ENCODE measurements at regions not wholly inside any gene's neighbourhood (a gene's known extent, or its start where the extent isn't known, plus 50 kb on each side); places are given as distances from the start of the nearest gene placed in this dataset.

DNA sequence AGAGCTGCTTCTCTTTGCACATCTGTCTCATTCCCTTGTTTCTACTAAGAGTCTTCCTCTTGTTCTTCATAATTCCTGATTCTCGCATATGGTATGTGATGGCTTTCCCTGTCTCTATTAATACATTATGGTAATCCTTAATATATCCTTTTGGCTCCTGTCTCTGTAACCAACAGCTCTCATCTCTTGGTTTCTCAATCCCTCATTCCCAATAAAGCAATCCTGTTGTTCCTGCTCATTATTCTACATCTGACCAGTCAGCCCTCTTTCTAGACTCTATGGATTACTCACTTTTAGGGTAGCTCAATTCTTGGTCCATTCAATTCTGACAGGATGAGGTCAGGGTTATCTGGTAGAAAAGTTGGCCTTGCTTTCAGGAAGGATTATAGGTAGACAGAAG lies 349.9 kb downstream of the LRIG3 start:
- H3K9ac ChIP-seq (ENCODE audit: low read depth in 1 of 2, low read length in 2 of 2) = no peak overlapping the region
- H3K36me3 ChIP-seq (ENCODE audit: control insufficient read depth in 4 of 4, insufficient read depth in 3 of 4, low read depth in 1 of 4, low read length in 3 of 4) = no peaks in the 10 kb centered on the region
- TF ChIP-seq HNF4G (IDR thresholded peaks at IDR 0.05) (no peak), GABPA (IDR thresholded peaks at IDR 0.05 in 1 of 2, conservative IDR thresholded peaks at IDR 0.05 in 1 of 2) (no peak), RXRA (IDR thresholded peaks at IDR 0.05) (no peak), TAF1 (conservative IDR thresholded peaks at IDR 0.05) (no peak), JUND (IDR thresholded peaks at IDR 0.05) (no peak), NR2F2 (IDR thresholded peaks at IDR 0.05) (no peak), FOXA2 (IDR thresholded peaks at IDR 0.05) (no peak), SP1 (IDR thresholded peaks at IDR 0.05) (no peak), FOXA1 (IDR thresholded peaks at IDR 0.05) (no peak), EGR1 (IDR thresholded peaks at IDR 0.05; ENCODE audit: low read depth in 2 of 2) (no peak), HNF4A (conservative IDR thresholded peaks at IDR 0.05) (no peak), YY1 (IDR thresholded peaks at IDR 0.05) (no peak), RAD21 (IDR thresholded peaks at IDR 0.05) (no peak)
- TF ChIP-seq, protein P1, sequence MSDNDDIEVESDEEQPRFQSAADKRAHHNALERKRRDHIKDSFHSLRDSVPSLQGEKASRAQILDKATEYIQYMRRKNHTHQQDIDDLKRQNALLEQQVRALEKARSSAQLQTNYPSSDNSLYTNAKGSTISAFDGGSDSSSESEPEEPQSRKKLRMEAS (IDR thresholded peaks at IDR 0.05) = no peak
- TF ChIP-seq, protein P2, sequence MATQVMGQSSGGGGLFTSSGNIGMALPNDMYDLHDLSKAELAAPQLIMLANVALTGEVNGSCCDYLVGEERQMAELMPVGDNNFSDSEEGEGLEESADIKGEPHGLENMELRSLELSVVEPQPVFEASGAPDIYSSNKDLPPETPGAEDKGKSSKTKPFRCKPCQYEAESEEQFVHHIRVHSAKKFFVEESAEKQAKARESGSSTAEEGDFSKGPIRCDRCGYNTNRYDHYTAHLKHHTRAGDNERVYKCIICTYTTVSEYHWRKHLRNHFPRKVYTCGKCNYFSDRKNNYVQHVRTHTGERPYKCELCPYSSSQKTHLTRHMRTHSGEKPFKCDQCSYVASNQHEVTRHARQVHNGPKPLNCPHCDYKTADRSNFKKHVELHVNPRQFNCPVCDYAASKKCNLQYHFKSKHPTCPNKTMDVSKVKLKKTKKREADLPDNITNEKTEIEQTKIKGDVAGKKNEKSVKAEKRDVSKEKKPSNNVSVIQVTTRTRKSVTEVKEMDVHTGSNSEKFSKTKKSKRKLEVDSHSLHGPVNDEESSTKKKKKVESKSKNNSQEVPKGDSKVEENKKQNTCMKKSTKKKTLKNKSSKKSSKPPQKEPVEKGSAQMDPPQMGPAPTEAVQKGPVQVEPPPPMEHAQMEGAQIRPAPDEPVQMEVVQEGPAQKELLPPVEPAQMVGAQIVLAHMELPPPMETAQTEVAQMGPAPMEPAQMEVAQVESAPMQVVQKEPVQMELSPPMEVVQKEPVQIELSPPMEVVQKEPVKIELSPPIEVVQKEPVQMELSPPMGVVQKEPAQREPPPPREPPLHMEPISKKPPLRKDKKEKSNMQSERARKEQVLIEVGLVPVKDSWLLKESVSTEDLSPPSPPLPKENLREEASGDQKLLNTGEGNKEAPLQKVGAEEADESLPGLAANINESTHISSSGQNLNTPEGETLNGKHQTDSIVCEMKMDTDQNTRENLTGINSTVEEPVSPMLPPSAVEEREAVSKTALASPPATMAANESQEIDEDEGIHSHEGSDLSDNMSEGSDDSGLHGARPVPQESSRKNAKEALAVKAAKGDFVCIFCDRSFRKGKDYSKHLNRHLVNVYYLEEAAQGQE (IDR thresholded peaks at IDR 0.05) = no peak
- TF ChIP-seq, protein P3, sequence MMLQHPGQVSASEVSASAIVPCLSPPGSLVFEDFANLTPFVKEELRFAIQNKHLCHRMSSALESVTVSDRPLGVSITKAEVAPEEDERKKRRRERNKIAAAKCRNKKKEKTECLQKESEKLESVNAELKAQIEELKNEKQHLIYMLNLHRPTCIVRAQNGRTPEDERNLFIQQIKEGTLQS (IDR thresholded peaks at IDR 0.05) = no peak
- TF ChIP-seq, protein P4, sequence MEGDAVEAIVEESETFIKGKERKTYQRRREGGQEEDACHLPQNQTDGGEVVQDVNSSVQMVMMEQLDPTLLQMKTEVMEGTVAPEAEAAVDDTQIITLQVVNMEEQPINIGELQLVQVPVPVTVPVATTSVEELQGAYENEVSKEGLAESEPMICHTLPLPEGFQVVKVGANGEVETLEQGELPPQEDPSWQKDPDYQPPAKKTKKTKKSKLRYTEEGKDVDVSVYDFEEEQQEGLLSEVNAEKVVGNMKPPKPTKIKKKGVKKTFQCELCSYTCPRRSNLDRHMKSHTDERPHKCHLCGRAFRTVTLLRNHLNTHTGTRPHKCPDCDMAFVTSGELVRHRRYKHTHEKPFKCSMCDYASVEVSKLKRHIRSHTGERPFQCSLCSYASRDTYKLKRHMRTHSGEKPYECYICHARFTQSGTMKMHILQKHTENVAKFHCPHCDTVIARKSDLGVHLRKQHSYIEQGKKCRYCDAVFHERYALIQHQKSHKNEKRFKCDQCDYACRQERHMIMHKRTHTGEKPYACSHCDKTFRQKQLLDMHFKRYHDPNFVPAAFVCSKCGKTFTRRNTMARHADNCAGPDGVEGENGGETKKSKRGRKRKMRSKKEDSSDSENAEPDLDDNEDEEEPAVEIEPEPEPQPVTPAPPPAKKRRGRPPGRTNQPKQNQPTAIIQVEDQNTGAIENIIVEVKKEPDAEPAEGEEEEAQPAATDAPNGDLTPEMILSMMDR (IDR thresholded peaks at IDR 0.05; ENCODE audit: low read depth, low read length, missing input control) = no peak
- TF ChIP-seq, protein P5, sequence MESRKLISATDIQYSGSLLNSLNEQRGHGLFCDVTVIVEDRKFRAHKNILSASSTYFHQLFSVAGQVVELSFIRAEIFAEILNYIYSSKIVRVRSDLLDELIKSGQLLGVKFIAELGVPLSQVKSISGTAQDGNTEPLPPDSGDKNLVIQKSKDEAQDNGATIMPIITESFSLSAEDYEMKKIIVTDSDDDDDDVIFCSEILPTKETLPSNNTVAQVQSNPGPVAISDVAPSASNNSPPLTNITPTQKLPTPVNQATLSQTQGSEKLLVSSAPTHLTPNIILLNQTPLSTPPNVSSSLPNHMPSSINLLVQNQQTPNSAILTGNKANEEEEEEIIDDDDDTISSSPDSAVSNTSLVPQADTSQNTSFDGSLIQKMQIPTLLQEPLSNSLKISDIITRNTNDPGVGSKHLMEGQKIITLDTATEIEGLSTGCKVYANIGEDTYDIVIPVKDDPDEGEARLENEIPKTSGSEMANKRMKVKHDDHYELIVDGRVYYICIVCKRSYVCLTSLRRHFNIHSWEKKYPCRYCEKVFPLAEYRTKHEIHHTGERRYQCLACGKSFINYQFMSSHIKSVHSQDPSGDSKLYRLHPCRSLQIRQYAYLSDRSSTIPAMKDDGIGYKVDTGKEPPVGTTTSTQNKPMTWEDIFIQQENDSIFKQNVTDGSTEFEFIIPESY (IDR thresholded peaks at IDR 0.05) = no peak
- WGBS = 96% methylated on average over 1 of the region's 1 CpG
- no peak overlapping the region for H3K4me3 ChIP-seq (ENCODE audit: low read depth in 1 of 3, low read length in 3 of 3)
- no peak overlapping the region for H3K27ac ChIP-seq (ENCODE audit: low read depth in 1 of 2, low read length in 2 of 2)
- no peak for DNase-seq (ENCODE audit: low spot score)
- H3K4me1 ChIP-seq (ENCODE audit: control insufficient read depth in 4 of 4, insufficient read depth in 4 of 4, low read length in 3 of 4) = no peaks in the 10 kb centered on the region
- H3K9me3 ChIP-seq (ENCODE audit: control insufficient read depth in 4 of 4, low read length in 3 of 4) = no peaks in the 10 kb centered on the region
- no peaks in the 10 kb centered on the region for H3K27me3 ChIP-seq (ENCODE audit: control insufficient read depth in 4 of 4, insufficient read depth in 4 of 4, low read length in 3 of 4)

Data from liver (tissue), 8 donors.